PC-9 (cell line): ENCODE measurements at regions not wholly inside any gene's neighbourhood (a gene's known extent, or its start where the extent isn't known, plus 50 kb on each side); places are given as distances from the start of the nearest gene placed in this dataset.

ENCODE experiments used
- BruUV-seq: library from RNA; stranded (reverse); fragments of 400-500 nt; replicated peaks from 2 replicates; lab custom pipeline; 2021; lab: Mats Ljungman, UMichigan
- CTCF ChIA-PET: fragments of 300-600 bp; sonication (Branson Sonifier 250); formaldehyde crosslinking; loops from one replicate; lab custom pipeline; 2022; ENCODE audit warnings: antibody characterized with exemption; lab: Charles Lee
- POLR2A ChIA-PET: fragments of 300-600 bp; sonication (Branson Sonifier 250); formaldehyde crosslinking; loops from one replicate; lab custom pipeline; 2022; ENCODE audit warnings: antibody characterized with exemption; ENCODE audit not compliant: unreplicated experiment; lab: Charles Lee
- DNase-seq, 2 experiments: peaks; one replicate each; pipeline versions ENCODE4 v3.0.0 to v3.0.0-alpha.2; 2015 to 2022; ENCODE audit warnings: mixed read lengths in 1 of 2
- H2AFZ ChIP-seq: fragments of 200-600 bp; sonication (generic); 2 replicates; pipeline ENCODE4 v1.8.1; 2017; ENCODE audit warnings: antibody characterized with exemption
- H3F3A ChIP-seq: fragments of 200-600 bp; sonication (generic); 2 replicates; pipeline ENCODE4 v1.8.1; 2017; ENCODE audit warnings: antibody characterized with exemption, mild to moderate bottlenecking, low read depth; ENCODE audit not compliant: insufficient read depth
- H3K27ac ChIP-seq: fragments of 200-600 bp; sonication (generic); 2 replicates; pipeline ENCODE4 v1.6.1; 2016; ENCODE audit warnings: mixed run types
- H3K27me3 ChIP-seq: fragments of 200-600 bp; sonication (generic); 2 replicates; pipeline ENCODE4 v1.6.1; 2016; ENCODE audit warnings: low read depth, mixed run types; ENCODE audit not compliant: insufficient read depth
- H3K36me3 ChIP-seq: fragments of 200-600 bp; sonication (generic); 2 replicates; pipeline ENCODE4 v1.6.1; 2016; ENCODE audit warnings: low read depth, mixed run types
- H3K4me1 ChIP-seq: fragments of 200-600 bp; sonication (generic); replicated peaks from 2 replicates; pipeline ENCODE4 v1.6.1; 2016; ENCODE audit warnings: mixed run types; ENCODE audit not compliant: insufficient read depth
- H3K4me2 ChIP-seq: fragments of 200-600 bp; sonication (generic); 2 replicates; pipeline ENCODE4 v1.6.1; 2017; ENCODE audit warnings: mixed run types
- H3K4me3 ChIP-seq: fragments of 200-600 bp; sonication (generic); 2 replicates; pipeline ENCODE4 v1.6.1; 2016; ENCODE audit warnings: mixed run types
- H3K79me2 ChIP-seq: fragments of 200-600 bp; sonication (generic); 2 replicates; pipeline ENCODE4 v1.6.1; 2017; ENCODE audit warnings: low read depth, mixed run types
- H3K9me2 ChIP-seq: fragments of 200-600 bp; sonication (generic); 2 replicates; pipeline ENCODE4 v1.8.1; 2017; ENCODE audit warnings: mild to moderate bottlenecking; ENCODE audit not compliant: insufficient read depth
- H3K9me3 ChIP-seq: fragments of 200-600 bp; sonication (generic); 2 replicates; pipeline ENCODE4 v1.8.1; 2016; ENCODE audit warnings: low read depth; ENCODE audit not compliant: insufficient read depth
- H4K20me1 ChIP-seq: fragments of 200-600 bp; sonication (generic); 2 replicates; pipeline ENCODE4 v1.8.1; 2017; ENCODE audit not compliant: insufficient read depth
- CTCF ChIP-seq: fragments of 200-600 bp; sonication (generic); conservative IDR thresholded peaks from 2 replicates; pipeline ENCODE4 v1.6.1; 2017; ENCODE audit warnings: mixed run types, antibody characterized with exemption, mild to moderate bottlenecking, moderate library complexity
- EZH2 ChIP-seq: fragments of 200-600 bp; sonication (generic); IDR thresholded peaks from 2 replicates; pipeline ENCODE4 v1.8.0; 2017; ENCODE audit warnings: antibody characterized with exemption, low read depth
- intact Hi-C: fragments of 100-400 bp; cut with micrococcal nuclease; formaldehyde crosslinking; loops from one replicate; pipeline ENCODE4 v1.10.0; 2022; ENCODE audit not compliant: unreplicated experiment

- intact Hi-C loops, result no loop called here
- no peak overlapping the region for H2AFZ ChIP-seq
- no peak overlapping the region for H3K27ac ChIP-seq
- no peak overlapping the region for H3K4me2 ChIP-seq
- H3K27me3 ChIP-seq, result no peaks in the 10 kb centered on the region
- no peaks in the 10 kb centered on the region for H3K9me2 ChIP-seq
- ChIA-PET CTCF (no interaction called here), POLR2A (no interaction called here)
- H3K36me3 ChIP-seq, result no peaks in the 10 kb centered on the region
- BruUV-seq, result no TSS peak
- no peak for TF ChIP-seq CTCF
- no peak for TF ChIP-seq EZH2
- H4K20me1 ChIP-seq, result no peaks in the 10 kb centered on the region
- no peak overlapping the region for H3K4me3 ChIP-seq
- H3K9me3 ChIP-seq, result no peaks in the 10 kb centered on the region
- H3K79me2 ChIP-seq, result no peaks in the 10 kb centered on the region
- DNase-seq, result no peak
- peaks cover 21% of the 10 kb centered on the region for H3F3A ChIP-seq
- peaks cover 32% of the 10 kb centered on the region for H3K4me1 ChIP-seq
Observed at GRCh38 chr11:15497366-15497765, 382.6 kb downstream of the INSC start.

- intact Hi-C loops, result no loop called here
- no peak for DNase-seq
- H3K4me3 ChIP-seq, result no peak overlapping the region
- H3K36me3 ChIP-seq, result no peaks in the 10 kb centered on the region
- H3K9me2 ChIP-seq, result no peaks in the 10 kb centered on the region
- no TSS peak for BruUV-seq
- no peak overlapping the region for H3K4me2 ChIP-seq
- H4K20me1 ChIP-seq, result no peaks in the 10 kb centered on the region
- H3K27ac ChIP-seq, result no peak overlapping the region
- no peaks in the 10 kb centered on the region for H3K79me2 ChIP-seq
- H3K9me3 ChIP-seq, result no peaks in the 10 kb centered on the region
- peaks cover 12% of the 10 kb centered on the region for H3K4me1 ChIP-seq
- H2AFZ ChIP-seq, result no peak overlapping the region
- H3F3A ChIP-seq, result peaks cover 7% of the 10 kb centered on the region
- TF ChIP-seq EZH2, result no peak
- POLR2A ChIA-PET, result no interaction called here
- no peaks in the 10 kb centered on the region for H3K27me3 ChIP-seq
- CTCF ChIA-PET, result no interaction called here
Observed at GRCh38 chr11:15499674-15500073, 385.0 kb downstream of the INSC start.

- no peak overlapping the region for H3K27ac ChIP-seq
- H3K36me3 ChIP-seq, result no peaks in the 10 kb centered on the region
- no peak overlapping the region for H3K4me3 ChIP-seq
- H3K27me3 ChIP-seq, result no peaks in the 10 kb centered on the region
- peaks cover 2% of the 10 kb centered on the region; the same call in 1 of the 2 replicates for H3K4me1 ChIP-seq
- no peak overlapping the region for H2AFZ ChIP-seq
- no peaks in the 10 kb centered on the region for H3K9me2 ChIP-seq
- TF ChIP-seq EZH2, result no peak
- TF ChIP-seq CTCF, result no peak
- H3F3A ChIP-seq, result no peaks in the 10 kb centered on the region
- BruUV-seq, result no TSS peak
- no peak for DNase-seq
- ChIA-PET CTCF (no interaction called here), POLR2A (no interaction called here)
- intact Hi-C loops, result no loop called here
- no peaks in the 10 kb centered on the region for H4K20me1 ChIP-seq
- H3K9me3 ChIP-seq, result no peaks in the 10 kb centered on the region
- no peak overlapping the region for H3K4me2 ChIP-seq
- H3K79me2 ChIP-seq, result no peaks in the 10 kb centered on the region
Observed at GRCh38 chr11:15500643-15501042, 385.9 kb downstream of the INSC start.

GRCh38 chr11:15501566-15501965, 386.8 kb downstream of the INSC start:
- BruUV-seq, result no TSS peak
- H3K4me2 ChIP-seq, result no peak overlapping the region
- H3K4me1 ChIP-seq, result no peaks in the 10 kb centered on the region
- H3K9me3 ChIP-seq, result no peaks in the 10 kb centered on the region
- H2AFZ ChIP-seq, result no peak overlapping the region
- H3K4me3 ChIP-seq, result no peak overlapping the region
- H3F3A ChIP-seq, result no peaks in the 10 kb centered on the region
- ChIA-PET CTCF (no interaction called here), POLR2A (no interaction called here)
- H3K36me3 ChIP-seq, result no peaks in the 10 kb centered on the region
- H3K27ac ChIP-seq, result no peak overlapping the region
- no peaks in the 10 kb centered on the region for H3K79me2 ChIP-seq
- no peaks in the 10 kb centered on the region for H3K9me2 ChIP-seq
- no peaks in the 10 kb centered on the region for H4K20me1 ChIP-seq
- no peaks in the 10 kb centered on the region for H3K27me3 ChIP-seq
- DNase-seq, result no peak
- intact Hi-C loops, result no loop called here
- TF ChIP-seq EZH2 (no peak), CTCF (no peak)
